GM12878 (cell line): ENCODE measurements at regions not wholly inside any gene's neighbourhood (a gene's known extent, or its start where the extent isn't known, plus 50 kb on each side); places are given as distances from the start of the nearest gene placed in this dataset.

ENCODE experiments used
- BCL3 ChIP-seq: IDR thresholded peaks from 2 replicates; pipeline ENCODE4 v1.6.1; 2011; ENCODE audit warnings: borderline replicate concordance, low read depth, mild to moderate bottlenecking, moderate library complexity, low read length; ENCODE audit not compliant: insufficient read depth, poor library complexity, severe bottlenecking
- ESRRA ChIP-seq: IDR thresholded peaks from 2 replicates; pipeline ENCODE4 v1.6.1; 2012; ENCODE audit warnings: mild to moderate bottlenecking, low read length, improper control_type of control experiment
- KAT2A ChIP-seq: conservative IDR thresholded peaks from 2 replicates; pipeline ENCODE4 v1.6.1; 2011; ENCODE audit warnings: low read depth, low read length; ENCODE audit not compliant: control insufficient read depth
- MEF2A ChIP-seq: IDR thresholded peaks from 2 replicates; pipeline ENCODE4 v1.6.1; 2011; ENCODE audit warnings: low read depth, mild to moderate bottlenecking, low read length, moderate library complexity; ENCODE audit not compliant: insufficient read depth
- MYC ChIP-seq: IDR thresholded peaks from 2 replicates; pipeline ENCODE4 v1.6.1; 2011; ENCODE audit warnings: mild to moderate bottlenecking, low read length, moderate library complexity, inconsistent platforms; ENCODE audit not compliant: insufficient read depth, insufficient replicate concordance, insufficient read length, severe bottlenecking
- PAX5 ChIP-seq: IDR thresholded peaks from 2 replicates; pipeline ENCODE4 v1.6.1; 2011; ENCODE audit warnings: low read depth, low read length, borderline replicate concordance
- REST ChIP-seq: IDR thresholded peaks from 2 replicates; pipeline ENCODE4 v1.6.1; 2012; ENCODE audit warnings: mild to moderate bottlenecking, low read depth, low read length
- RUNX3 ChIP-seq: IDR thresholded peaks from 2 replicates; pipeline ENCODE4 v1.6.1; 2012; ENCODE audit warnings: low read length, inconsistent platforms
- SMAD5 ChIP-seq: IDR thresholded peaks from 2 replicates; pipeline ENCODE4 v1.6.1; 2016; ENCODE audit warnings: antibody characterized with exemption, low read depth
- SPI1 ChIP-seq: IDR thresholded peaks from 2 replicates; pipeline ENCODE4 v1.6.1; 2011; ENCODE audit warnings: low read depth, mild to moderate bottlenecking, low read length, moderate library complexity, borderline replicate concordance; ENCODE audit not compliant: insufficient read depth
- ZBED1 ChIP-seq: IDR thresholded peaks from 2 replicates; pipeline ENCODE4 v1.6.1; 2016; ENCODE audit warnings: borderline replicate concordance
- TF ChIP-seq, protein P1 (sequence below): fragments of 450-650 bp; formaldehyde crosslinking; IDR thresholded peaks from 2 replicates; pipeline ENCODE4 v1.4.0; 2022; ENCODE audit warnings: mild to moderate bottlenecking, moderate library complexity
- TF ChIP-seq, protein P2 (sequence below): fragments of 450-650 bp; formaldehyde crosslinking; IDR thresholded peaks from 2 replicates; pipeline ENCODE4 v1.5.0; 2022; ENCODE audit warnings: mild to moderate bottlenecking, missing genetic modification characterization
- TF ChIP-seq, protein P3 (sequence below): IDR thresholded peaks from 2 replicates; pipeline ENCODE4 v1.6.1; 2012; ENCODE audit warnings: low read depth, low read length, improper control_type of control experiment

- no peak for TF ChIP-seq BCL3
- TF ChIP-seq SMAD5: no peak
- TF ChIP-seq, protein P1, sequence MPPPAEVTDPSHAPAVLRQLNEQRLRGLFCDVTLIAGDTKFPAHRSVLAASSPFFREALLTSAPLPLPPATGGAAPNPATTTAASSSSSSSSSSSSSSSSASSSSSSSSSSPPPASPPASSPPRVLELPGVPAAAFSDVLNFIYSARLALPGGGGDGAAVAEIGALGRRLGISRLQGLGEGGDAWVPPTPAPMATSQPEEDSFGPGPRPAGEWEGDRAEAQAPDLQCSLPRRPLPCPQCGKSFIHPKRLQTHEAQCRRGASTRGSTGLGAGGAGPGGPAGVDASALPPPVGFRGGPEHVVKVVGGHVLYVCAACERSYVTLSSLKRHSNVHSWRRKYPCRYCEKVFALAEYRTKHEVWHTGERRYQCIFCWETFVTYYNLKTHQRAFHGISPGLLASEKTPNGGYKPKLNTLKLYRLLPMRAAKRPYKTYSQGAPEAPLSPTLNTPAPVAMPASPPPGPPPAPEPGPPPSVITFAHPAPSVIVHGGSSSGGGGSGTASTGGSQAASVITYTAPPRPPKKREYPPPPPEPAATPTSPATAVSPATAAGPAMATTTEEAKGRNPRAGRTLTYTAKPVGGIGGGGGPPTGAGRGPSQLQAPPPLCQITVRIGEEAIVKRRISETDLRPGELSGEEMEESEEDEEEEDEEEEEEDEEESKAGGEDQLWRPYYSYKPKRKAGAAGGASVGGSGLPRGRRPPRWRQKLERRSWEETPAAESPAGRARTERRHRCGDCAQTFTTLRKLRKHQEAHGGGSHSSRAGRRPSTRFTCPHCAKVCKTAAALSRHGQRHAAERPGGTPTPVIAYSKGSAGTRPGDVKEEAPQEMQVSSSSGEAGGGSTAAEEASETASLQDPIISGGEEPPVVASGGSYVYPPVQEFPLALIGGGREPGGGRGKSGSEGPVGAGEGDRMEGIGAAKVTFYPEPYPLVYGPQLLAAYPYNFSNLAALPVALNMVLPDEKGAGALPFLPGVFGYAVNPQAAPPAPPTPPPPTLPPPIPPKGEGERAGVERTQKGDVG (CRISPR knock-in tag): no peak
- no peak for TF ChIP-seq MEF2A
- TF ChIP-seq ESRRA: no peak
- no peak for TF ChIP-seq KAT2A
- peak; percentile 54; the same call in 1 of the 2 replicates for TF ChIP-seq RUNX3
- no peak for TF ChIP-seq ZBED1
- TF ChIP-seq MYC: no peak
- no peak for TF ChIP-seq REST
- TF ChIP-seq, protein P2, sequence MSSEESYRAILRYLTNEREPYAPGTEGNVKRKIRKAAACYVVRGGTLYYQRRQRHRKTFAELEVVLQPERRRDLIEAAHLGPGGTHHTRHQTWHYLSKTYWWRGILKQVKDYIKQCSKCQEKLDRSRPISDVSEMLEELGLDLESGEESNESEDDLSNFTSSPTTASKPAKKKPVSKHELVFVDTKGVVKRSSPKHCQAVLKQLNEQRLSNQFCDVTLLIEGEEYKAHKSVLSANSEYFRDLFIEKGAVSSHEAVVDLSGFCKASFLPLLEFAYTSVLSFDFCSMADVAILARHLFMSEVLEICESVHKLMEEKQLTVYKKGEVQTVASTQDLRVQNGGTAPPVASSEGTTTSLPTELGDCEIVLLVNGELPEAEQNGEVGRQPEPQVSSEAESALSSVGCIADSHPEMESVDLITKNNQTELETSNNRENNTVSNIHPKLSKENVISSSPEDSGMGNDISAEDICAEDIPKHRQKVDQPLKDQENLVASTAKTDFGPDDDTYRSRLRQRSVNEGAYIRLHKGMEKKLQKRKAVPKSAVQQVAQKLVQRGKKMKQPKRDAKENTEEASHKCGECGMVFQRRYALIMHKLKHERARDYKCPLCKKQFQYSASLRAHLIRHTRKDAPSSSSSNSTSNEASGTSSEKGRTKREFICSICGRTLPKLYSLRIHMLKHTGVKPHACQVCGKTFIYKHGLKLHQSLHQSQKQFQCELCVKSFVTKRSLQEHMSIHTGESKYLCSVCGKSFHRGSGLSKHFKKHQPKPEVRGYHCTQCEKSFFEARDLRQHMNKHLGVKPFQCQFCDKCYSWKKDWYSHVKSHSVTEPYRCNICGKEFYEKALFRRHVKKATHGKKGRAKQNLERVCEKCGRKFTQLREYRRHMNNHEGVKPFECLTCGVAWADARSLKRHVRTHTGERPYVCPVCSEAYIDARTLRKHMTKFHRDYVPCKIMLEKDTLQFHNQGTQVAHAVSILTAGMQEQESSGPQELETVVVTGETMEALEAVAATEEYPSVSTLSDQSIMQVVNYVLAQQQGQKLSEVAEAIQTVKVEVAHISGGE (CRISPR knock-in tag): no peak
- TF ChIP-seq PAX5: 0 out of 2 replicates have a peak, but pooled peaks have one; percentile 21
- TF ChIP-seq SPI1: no peak
- TF ChIP-seq, protein P3, sequence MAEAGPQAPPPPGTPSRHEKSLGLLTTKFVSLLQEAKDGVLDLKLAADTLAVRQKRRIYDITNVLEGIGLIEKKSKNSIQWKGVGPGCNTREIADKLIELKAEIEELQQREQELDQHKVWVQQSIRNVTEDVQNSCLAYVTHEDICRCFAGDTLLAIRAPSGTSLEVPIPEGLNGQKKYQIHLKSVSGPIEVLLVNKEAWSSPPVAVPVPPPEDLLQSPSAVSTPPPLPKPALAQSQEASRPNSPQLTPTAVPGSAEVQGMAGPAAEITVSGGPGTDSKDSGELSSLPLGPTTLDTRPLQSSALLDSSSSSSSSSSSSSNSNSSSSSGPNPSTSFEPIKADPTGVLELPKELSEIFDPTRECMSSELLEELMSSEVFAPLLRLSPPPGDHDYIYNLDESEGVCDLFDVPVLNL: no peak
Measured at GRCh38 chr6:105898286-105898685, 187.8 kb upstream of the PRDM1 start (continued).
